ENCODE measurements at regions not wholly inside any gene's neighbourhood (a gene's known extent, or its start where the extent isn't known, plus 50 kb on each side); places are given as distances from the start of the nearest gene placed in this dataset.

GRCh38 chr20:24718277-24718676, 230.8 kb upstream of the CST7 start:
- TF ChIP-seq POLR2A (IDR thresholded peaks at IDR 0.05; ENCODE audit: low read length) (no peak), GATA1 (IDR thresholded peaks at IDR 0.05; ENCODE audit: low read depth, low read length) (no peak)
- DNase-seq: no peak

GRCh38 chr20:24718696-24719095, 230.4 kb upstream of the CST7 start:
- TF ChIP-seq POLR2A (IDR thresholded peaks at IDR 0.05; ENCODE audit: low read length) (no peak), GATA1 (IDR thresholded peaks at IDR 0.05; ENCODE audit: low read depth, low read length) (no peak)

GRCh38 chr20:24720957-24721356, 228.1 kb upstream of the CST7 start:
- TF ChIP-seq GATA1 (IDR thresholded peaks at IDR 0.05; ENCODE audit: low read depth, low read length): no peak
- no peak for TF ChIP-seq POLR2A (IDR thresholded peaks at IDR 0.05; ENCODE audit: low read length)
- no peak for DNase-seq

More at GRCh38 chr20:24718696-24719095, 230.4 kb upstream of the CST7 start:
- DNase-seq: no peak

- no peak for DNase-seq
- TF ChIP-seq POLR2A (IDR thresholded peaks at IDR 0.05; ENCODE audit: low read length) (no peak), GATA1 (IDR thresholded peaks at IDR 0.05; ENCODE audit: low read depth, low read length) (no peak)
Observed at GRCh38 chr20:24721891-24722568, 227.0 kb upstream of the CST7 start.

GRCh38 chr20:24722586-24722985, 226.5 kb upstream of the CST7 start:
- TF ChIP-seq POLR2A (IDR thresholded peaks at IDR 0.05; ENCODE audit: low read length): no peak
- no peak for TF ChIP-seq GATA1 (IDR thresholded peaks at IDR 0.05; ENCODE audit: low read depth, low read length)
- no peak for DNase-seq

- no peak for DNase-seq
Observed at GRCh38 chr20:24723186-24723585, 225.9 kb upstream of the CST7 start.

GRCh38 chr20:24723647-24724352, 225.3 kb upstream of the CST7 start:
- no peak for TF ChIP-seq GATA1 (IDR thresholded peaks at IDR 0.05; ENCODE audit: low read depth, low read length)
- TF ChIP-seq POLR2A (IDR thresholded peaks at IDR 0.05; ENCODE audit: low read length): no peak
- no peak for DNase-seq

More at GRCh38 chr20:24723186-24723585, 225.9 kb upstream of the CST7 start:
- TF ChIP-seq POLR2A (IDR thresholded peaks at IDR 0.05; ENCODE audit: low read length): no peak
- no peak for TF ChIP-seq GATA1 (IDR thresholded peaks at IDR 0.05; ENCODE audit: low read depth, low read length)

GRCh38 chr20:24724982-24725533, 224.0 kb upstream of the CST7 start:
- TF ChIP-seq POLR2A (IDR thresholded peaks at IDR 0.05; ENCODE audit: low read length) (no peak), GATA1 (IDR thresholded peaks at IDR 0.05; ENCODE audit: low read depth, low read length) (no peak)
- DNase-seq: no peak

- TF ChIP-seq POLR2A (IDR thresholded peaks at IDR 0.05; ENCODE audit: low read length) (no peak), GATA1 (IDR thresholded peaks at IDR 0.05; ENCODE audit: low read depth, low read length) (no peak)
Observed at GRCh38 chr20:24727795-24728194, 221.3 kb upstream of the CST7 start.

GRCh38 chr20:24729896-24730605, 219.0 kb upstream of the CST7 start:
- no peak for TF ChIP-seq GATA1 (IDR thresholded peaks at IDR 0.05; ENCODE audit: low read depth, low read length)
- TF ChIP-seq POLR2A (IDR thresholded peaks at IDR 0.05; ENCODE audit: low read length): no peak
- no peak for DNase-seq

More at GRCh38 chr20:24727795-24728194, 221.3 kb upstream of the CST7 start:
- no peak for DNase-seq

GRCh38 chr20:24730750-24731149, 218.3 kb upstream of the CST7 start:
- no peak for DNase-seq
- TF ChIP-seq GATA1 (IDR thresholded peaks at IDR 0.05; ENCODE audit: low read depth, low read length): no peak
- TF ChIP-seq POLR2A (IDR thresholded peaks at IDR 0.05; ENCODE audit: low read length): no peak

GRCh38 chr20:24731312-24731711, 217.8 kb upstream of the CST7 start:
- TF ChIP-seq POLR2A (IDR thresholded peaks at IDR 0.05; ENCODE audit: low read length) (no peak), GATA1 (IDR thresholded peaks at IDR 0.05; ENCODE audit: low read depth, low read length) (no peak)
- no peak for DNase-seq

- DNase-seq: no peak
- no peak for TF ChIP-seq GATA1 (IDR thresholded peaks at IDR 0.05; ENCODE audit: low read depth, low read length)
Observed at GRCh38 chr20:24732076-24732475, 217.0 kb upstream of the CST7 start.

- no peak for DNase-seq
- TF ChIP-seq POLR2A (IDR thresholded peaks at IDR 0.05; ENCODE audit: low read length): no peak
- no peak for TF ChIP-seq GATA1 (IDR thresholded peaks at IDR 0.05; ENCODE audit: low read depth, low read length)
Observed at GRCh38 chr20:24732599-24732998, 216.5 kb upstream of the CST7 start.

All from erythroblast (primary cell).